HFFc6 (cell line): ENCODE measurements at regions not wholly inside any gene's neighbourhood (a gene's known extent, or its start where the extent isn't known, plus 50 kb on each side); places are given as distances from the start of the nearest gene placed in this dataset.

Experiments used
- DNase-seq: peaks from one replicate; pipeline ENCODE4 v3.0.0-alpha.2; 2018
- H3K27ac Mint-ChIP-seq: 2 replicates; pipeline ENCODE4 v1.8.0; 2020; ENCODE audit warnings: mild to moderate bottlenecking, mixed read lengths
- H3K27me3 Mint-ChIP-seq: 2 replicates; pipeline ENCODE4 v1.8.0; 2021; ENCODE audit warnings: mild to moderate bottlenecking, moderate library complexity, mixed read lengths; ENCODE audit not compliant: insufficient read depth
- H3K36me3 Mint-ChIP-seq: 2 replicates; pipeline ENCODE4 v1.8.0; 2021; ENCODE audit warnings: low read depth, mixed read lengths
- H3K4me1 Mint-ChIP-seq: 2 replicates; pipeline ENCODE4 v1.8.0; 2020; ENCODE audit warnings: low read depth, mixed read lengths
- H3K4me3 Mint-ChIP-seq: 2 replicates; pipeline ENCODE4 v1.8.0; 2020; ENCODE audit warnings: mild to moderate bottlenecking, moderate library complexity, mixed read lengths
- H3K9me3 Mint-ChIP-seq: 2 replicates; pipeline ENCODE4 v1.8.0; 2020; ENCODE audit warnings: mild to moderate bottlenecking, mixed read lengths
- CTCF ChIP-seq: fragments of 200-600 bp; sonication (generic); IDR thresholded peaks from 2 replicates; pipeline ENCODE4 v1.5.0; 2021; ENCODE audit warnings: antibody characterized with exemption, mild to moderate bottlenecking

DNA sequence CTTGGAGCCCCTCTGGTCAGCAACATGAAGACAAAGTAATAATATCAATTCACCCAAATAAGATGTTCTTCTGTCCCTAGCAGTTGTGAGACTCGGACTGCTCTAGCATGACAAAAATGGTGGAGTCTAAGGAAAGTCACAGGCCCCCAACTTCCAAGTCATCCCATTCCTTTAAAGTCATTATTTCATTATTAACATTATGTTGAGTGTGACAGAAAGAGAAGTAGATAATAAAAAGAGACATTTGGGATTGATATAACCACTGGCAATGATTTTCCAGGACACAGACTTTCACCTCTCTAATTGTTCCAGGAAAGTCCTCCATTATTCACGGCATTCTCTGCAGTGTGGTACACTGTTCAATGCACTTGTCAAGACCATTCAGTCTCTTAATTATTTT lies 1533.0 kb upstream of the TENM4 start:
- H3K4me1 Mint-ChIP-seq = no peaks in the 10 kb centered on the region
- H3K9me3 Mint-ChIP-seq = peaks cover 28% of the 10 kb centered on the region
- no peak overlapping the region for H3K27ac Mint-ChIP-seq
- DNase-seq = no peak
- TF ChIP-seq CTCF = no peak
- no peak overlapping the region for H3K4me3 Mint-ChIP-seq
- H3K36me3 Mint-ChIP-seq = no peaks in the 10 kb centered on the region
- H3K27me3 Mint-ChIP-seq = no peaks in the 10 kb centered on the region

DNA sequence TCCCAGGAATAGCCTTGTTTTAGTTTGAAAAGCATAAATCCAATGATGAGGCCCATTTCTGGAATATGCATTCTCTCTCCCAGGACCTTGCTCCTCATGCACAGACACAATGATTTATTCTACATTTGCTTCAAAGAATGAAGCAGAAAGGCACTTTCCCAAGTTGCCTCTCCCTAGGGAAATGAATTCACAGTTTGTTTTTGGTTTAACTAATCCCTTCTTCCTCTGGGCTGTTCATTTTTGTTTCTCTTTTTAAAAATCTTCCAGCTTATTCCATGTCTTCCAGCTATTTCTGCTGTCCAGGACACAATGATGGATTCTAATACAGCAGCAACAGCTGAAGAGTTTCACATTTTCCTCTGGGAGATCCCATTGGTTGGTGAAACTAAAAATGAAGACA lies 1529.2 kb upstream of the TENM4 start:
- Mint-ChIP-seq H3K9me3 (peaks cover 10% of the 10 kb centered on the region), H3K36me3 (no peaks in the 10 kb centered on the region; the same call in 1 of the 2 replicates), H3K27me3 (no peaks in the 10 kb centered on the region), H3K4me3 (no peak overlapping the region), H3K27ac (no peak overlapping the region), H3K4me1 (no peaks in the 10 kb centered on the region)
- no peak for DNase-seq
- TF ChIP-seq CTCF = no peak

DNA sequence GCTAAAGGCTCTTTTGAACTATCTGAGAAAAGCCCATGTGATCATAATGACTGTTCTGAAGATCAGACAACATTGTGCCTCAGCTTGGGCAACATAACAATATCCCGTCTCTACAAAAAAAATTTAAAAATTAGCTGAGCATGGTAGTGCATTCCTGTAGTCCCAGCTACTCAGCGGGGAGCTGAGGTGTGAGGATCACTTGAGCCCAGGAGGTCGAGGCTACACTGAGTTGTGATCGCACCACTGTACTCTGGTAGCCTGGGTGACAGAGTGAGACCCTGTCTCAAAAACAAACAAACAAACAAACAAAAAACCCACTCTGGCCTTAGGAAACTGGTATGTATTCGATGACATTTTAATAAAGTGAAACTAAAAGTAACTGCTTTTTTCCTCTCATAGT lies 1526.8 kb upstream of the TENM4 start:
- peaks cover 26% of the 10 kb centered on the region for H3K9me3 Mint-ChIP-seq
- TF ChIP-seq CTCF = no peak
- H3K36me3 Mint-ChIP-seq = no peaks in the 10 kb centered on the region; the same call in 1 of the 2 replicates
- H3K27me3 Mint-ChIP-seq = no peaks in the 10 kb centered on the region
- no peak overlapping the region for H3K27ac Mint-ChIP-seq
- DNase-seq = no peak
- H3K4me1 Mint-ChIP-seq = no peaks in the 10 kb centered on the region
- H3K4me3 Mint-ChIP-seq = peak overlapping the region; percentile 9; the same call in 1 of the 2 replicates

DNA sequence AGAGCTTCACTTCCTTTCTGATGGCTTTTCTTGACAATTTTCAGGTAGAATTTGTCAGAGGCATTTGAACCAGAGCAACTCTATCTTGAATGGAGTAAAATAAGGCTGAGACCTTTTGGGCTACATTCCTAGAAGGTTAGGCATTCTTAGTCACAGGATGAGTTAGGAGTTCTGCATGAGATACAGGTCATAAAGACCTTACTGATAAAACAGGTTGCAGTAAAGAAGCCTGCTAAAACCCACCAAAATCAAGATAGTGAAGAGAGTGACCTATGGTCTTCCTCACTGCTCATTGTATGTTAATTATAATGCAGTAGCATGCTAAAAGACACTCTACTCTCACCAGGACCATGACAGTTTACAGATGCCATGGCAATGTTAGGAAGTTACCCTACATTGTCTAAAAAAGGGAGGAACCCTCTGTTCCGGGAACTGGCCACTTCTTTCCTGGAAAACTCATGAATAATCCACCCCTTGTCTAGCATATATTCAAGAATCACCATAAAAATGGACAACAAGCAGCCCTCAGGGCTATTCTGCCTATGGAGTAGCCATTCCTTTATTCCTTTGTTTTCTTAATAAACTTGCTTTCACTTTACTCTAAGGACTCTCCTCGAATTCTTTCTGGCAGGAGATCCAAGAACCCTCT lies 1519.7 kb upstream of the TENM4 start:
- no peaks in the 10 kb centered on the region for H3K4me1 Mint-ChIP-seq
- TF ChIP-seq CTCF = no peak
- H3K27ac Mint-ChIP-seq = no peak overlapping the region
- H3K36me3 Mint-ChIP-seq = no peaks in the 10 kb centered on the region; the same call in 1 of the 2 replicates
- DNase-seq = no peak
- H3K4me3 Mint-ChIP-seq = no peak overlapping the region
- peaks cover 50% of the 10 kb centered on the region for H3K9me3 Mint-ChIP-seq
- no peaks in the 10 kb centered on the region for H3K27me3 Mint-ChIP-seq

DNA sequence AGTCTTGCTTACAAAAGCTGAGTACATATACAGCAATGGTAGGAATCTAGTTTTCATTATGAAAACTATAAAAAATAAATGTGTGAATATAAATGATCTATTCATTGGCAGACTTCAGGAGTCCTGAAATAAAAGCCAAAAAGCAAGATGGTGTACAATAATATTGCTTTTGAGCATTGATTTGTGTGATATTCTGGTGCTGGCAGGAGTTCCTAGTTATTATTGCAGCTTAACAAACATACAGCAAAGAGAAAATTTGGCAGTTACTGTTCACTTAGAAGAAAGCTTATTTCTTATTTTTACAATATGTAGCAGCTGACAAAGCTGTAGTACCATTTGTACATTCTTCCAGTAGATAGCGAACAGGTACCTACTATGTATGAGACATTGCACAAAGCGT lies 1518.9 kb upstream of the TENM4 start:
- H3K4me3 Mint-ChIP-seq = no peak overlapping the region
- no peaks in the 10 kb centered on the region for H3K27me3 Mint-ChIP-seq
- no peak for TF ChIP-seq CTCF
- H3K27ac Mint-ChIP-seq = no peak overlapping the region
- H3K4me1 Mint-ChIP-seq = no peaks in the 10 kb centered on the region
- DNase-seq = no peak
- no peaks in the 10 kb centered on the region for H3K36me3 Mint-ChIP-seq
- peaks cover 47% of the 10 kb centered on the region for H3K9me3 Mint-ChIP-seq
